Chondrocyte (in vitro differentiated cells): ENCODE measurements at regions not wholly inside any gene's neighbourhood (a gene's known extent, or its start where the extent isn't known, plus 50 kb on each side); places are given as distances from the start of the nearest gene placed in this dataset.

Source experiments
- DNase-seq: peaks from one replicate; pipeline ENCODE4 v3.0.0; 2021; ENCODE audit warnings: mixed read lengths, low spot score
- H3K27ac Mint-ChIP-seq: one replicate; pipeline ENCODE4 v1.8.0; 2021; ENCODE audit warnings: mild to moderate bottlenecking, moderate library complexity, mixed read lengths; ENCODE audit not compliant: unreplicated experiment
- H3K27me3 Mint-ChIP-seq: 2 replicates; pipeline ENCODE4 v1.8.0; 2021; ENCODE audit warnings: low read depth, mixed read lengths
- H3K36me3 Mint-ChIP-seq: 2 replicates; pipeline ENCODE4 v1.8.0; 2021; ENCODE audit warnings: low read depth, mixed read lengths
- H3K4me1 Mint-ChIP-seq: 2 replicates; pipeline ENCODE4 v1.8.0; 2021; ENCODE audit warnings: low read depth, mild to moderate bottlenecking, mixed read lengths
- H3K4me3 Mint-ChIP-seq: one replicate; pipeline ENCODE4 v1.8.0; 2021; ENCODE audit warnings: mild to moderate bottlenecking, moderate library complexity, mixed read lengths; ENCODE audit not compliant: unreplicated experiment
- H3K9me3 Mint-ChIP-seq: 2 replicates; pipeline ENCODE4 v1.8.0; 2021; ENCODE audit warnings: low read depth, mixed read lengths
- CTCF ChIP-seq: fragments of 200-600 bp; sonication (generic); IDR thresholded peaks from 2 replicates; pipeline ENCODE4 v1.5.0; 2021; ENCODE audit warnings: antibody characterized with exemption, mild to moderate bottlenecking, moderate library complexity

- no peak for DNase-seq
- Mint-ChIP-seq H3K27ac (no peak overlapping the region), H3K4me1 (peaks cover 6% of the 10 kb centered on the region), H3K9me3 (no peaks in the 10 kb centered on the region), H3K4me3 (no peak overlapping the region), H3K27me3 (no peaks in the 10 kb centered on the region), H3K36me3 (no peaks in the 10 kb centered on the region)
- no peak for TF ChIP-seq CTCF
These were observed 841.4 kb downstream of the SI start for GRCh38 chr3:164236851-164237250.

GRCh38 chr3:164235289-164236028 lies 842.8 kb downstream of the SI start:
- no peaks in the 10 kb centered on the region for H3K27me3 Mint-ChIP-seq

GRCh38 chr3:164233951-164234350 lies 844.3 kb downstream of the SI start:
- no peak for DNase-seq
- Mint-ChIP-seq H3K36me3 (no peaks in the 10 kb centered on the region), H3K4me3 (no peak overlapping the region), H3K27ac (no peak overlapping the region), H3K9me3 (no peaks in the 10 kb centered on the region), H3K4me1 (peaks cover 6% of the 10 kb centered on the region), H3K27me3 (no peaks in the 10 kb centered on the region)
- no peak for TF ChIP-seq CTCF

More at GRCh38 chr3:164235289-164236028, 842.8 kb downstream of the SI start:
- Mint-ChIP-seq H3K9me3 (no peaks in the 10 kb centered on the region), H3K4me3 (no peak overlapping the region), H3K4me1 (peaks cover 6% of the 10 kb centered on the region), H3K36me3 (no peaks in the 10 kb centered on the region), H3K27ac (no peak overlapping the region)
- no peak for DNase-seq
- TF ChIP-seq CTCF = no peak

GRCh38 chr3:164231718-164232117 lies 846.6 kb downstream of the SI start:
- peaks cover 6% of the 10 kb centered on the region for H3K4me1 Mint-ChIP-seq
- H3K4me3 Mint-ChIP-seq = no peak overlapping the region
- H3K27ac Mint-ChIP-seq = no peak overlapping the region
- no peak for DNase-seq
- H3K9me3 Mint-ChIP-seq = no peaks in the 10 kb centered on the region
- no peaks in the 10 kb centered on the region for H3K27me3 Mint-ChIP-seq
- H3K36me3 Mint-ChIP-seq = no peaks in the 10 kb centered on the region
- no peak for TF ChIP-seq CTCF

GRCh38 chr3:164230385-164231094 lies 847.8 kb downstream of the SI start:
- DNase-seq = no peak
- Mint-ChIP-seq H3K4me1 (peaks cover 6% of the 10 kb centered on the region), H3K9me3 (no peaks in the 10 kb centered on the region), H3K4me3 (no peak overlapping the region), H3K36me3 (no peaks in the 10 kb centered on the region), H3K27ac (no peak overlapping the region), H3K27me3 (no peaks in the 10 kb centered on the region)
- no peak for TF ChIP-seq CTCF
